SIG-M5 treated with dmso at 0.1 percent for 504 hours (cell line): ENCODE measurements at regions not wholly inside any gene's neighbourhood (a gene's known extent, or its start where the extent isn't known, plus 50 kb on each side); places are given as distances from the start of the nearest gene placed in this dataset.

Experiments used
- DNase-seq: peaks from one replicate; lab custom pipeline; 2025; ENCODE audit not compliant: unreplicated experiment; lab: John Stamatoyannopoulos, UW

DNA sequence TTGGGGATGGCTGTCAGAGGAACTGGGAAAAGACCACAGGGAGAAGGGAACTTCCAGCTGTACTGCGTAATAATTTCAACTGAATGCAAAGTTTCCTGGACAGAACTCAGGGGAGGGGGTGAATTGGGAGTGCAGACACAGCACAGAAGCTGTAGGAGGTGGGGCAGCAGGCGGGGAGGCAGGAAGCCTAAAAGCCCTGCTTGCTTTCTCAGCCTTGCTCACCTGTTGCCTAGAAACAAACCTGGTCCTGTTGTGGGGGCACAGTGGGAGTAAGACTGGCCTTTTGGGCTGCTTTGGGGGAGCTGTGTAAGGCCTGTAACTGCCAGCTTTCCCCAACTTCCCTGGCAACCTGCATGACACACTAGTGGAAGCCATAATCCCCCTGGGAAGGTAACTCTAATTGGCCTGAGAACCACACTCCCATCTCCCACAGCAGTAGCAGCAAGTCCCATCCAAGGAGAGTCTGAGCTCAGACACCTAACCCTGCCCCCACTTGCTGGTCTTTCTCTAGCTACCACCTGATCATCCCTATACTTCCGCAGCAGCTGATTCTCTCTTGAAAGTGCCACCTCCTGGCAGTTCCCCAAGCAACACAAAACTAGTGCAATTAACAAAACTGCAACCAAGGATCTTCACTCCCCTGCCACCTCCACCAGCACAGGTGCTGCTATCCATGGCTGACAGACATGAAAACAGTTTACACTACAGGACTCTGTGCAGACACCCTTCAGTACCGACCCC is 1239.3 kb downstream of the SORCS1 start:
- no peak for DNase-seq

- no peak for DNase-seq
Observed at GRCh38 chr10:105921348-105921747, 1243.2 kb downstream of the SORCS1 start.

DNA sequence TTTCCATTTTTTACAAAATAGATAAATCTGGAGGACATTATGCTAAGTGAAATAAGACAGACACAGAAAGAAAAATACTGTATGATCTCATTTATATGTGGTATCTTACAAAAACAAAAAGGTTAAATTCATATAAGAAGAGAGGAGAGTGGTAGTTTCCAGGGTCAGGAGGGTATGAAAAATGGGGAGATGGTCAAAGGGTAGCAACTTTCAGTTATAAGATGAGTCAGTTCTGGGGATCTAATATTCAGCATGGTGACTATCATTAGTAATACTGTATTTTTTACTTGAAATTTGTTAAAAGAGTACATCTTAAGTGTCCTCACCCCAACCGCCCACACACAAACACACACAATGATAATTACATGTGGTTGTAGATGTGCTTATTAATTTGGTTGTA is 1250.1 kb downstream of the SORCS1 start:
- DNase-seq = no peak

DNA sequence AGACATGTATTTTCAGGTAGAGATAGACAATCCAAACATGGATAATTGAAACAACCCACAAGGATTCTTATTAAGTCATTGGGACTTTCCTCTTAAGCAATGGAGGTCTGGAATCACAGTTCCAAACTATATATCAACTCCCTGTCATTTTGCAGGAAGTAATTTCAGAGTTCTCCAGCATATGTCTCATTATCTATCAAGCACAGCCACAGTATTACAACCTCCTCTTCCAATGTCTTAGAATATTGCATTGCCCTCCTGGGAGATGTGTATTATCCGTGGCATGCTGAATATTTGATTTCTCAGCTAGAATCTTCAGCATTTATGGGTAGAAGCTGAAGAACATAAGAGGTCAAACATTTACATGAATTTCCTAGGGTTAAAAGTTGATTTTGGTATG is 1255.8 kb downstream of the SORCS1 start:
- no peak for DNase-seq

GRCh38 chr10:105885495-105885894 is 1244.4 kb downstream of the SORCS3 start:
- no peak for DNase-seq

GRCh38 chr10:105879401-105879800 is 1238.3 kb downstream of the SORCS3 start:
- DNase-seq = no peak

- no peak for DNase-seq
Observed at GRCh38 chr10:105875050-105875449, 1234.0 kb downstream of the SORCS3 start.

DNA sequence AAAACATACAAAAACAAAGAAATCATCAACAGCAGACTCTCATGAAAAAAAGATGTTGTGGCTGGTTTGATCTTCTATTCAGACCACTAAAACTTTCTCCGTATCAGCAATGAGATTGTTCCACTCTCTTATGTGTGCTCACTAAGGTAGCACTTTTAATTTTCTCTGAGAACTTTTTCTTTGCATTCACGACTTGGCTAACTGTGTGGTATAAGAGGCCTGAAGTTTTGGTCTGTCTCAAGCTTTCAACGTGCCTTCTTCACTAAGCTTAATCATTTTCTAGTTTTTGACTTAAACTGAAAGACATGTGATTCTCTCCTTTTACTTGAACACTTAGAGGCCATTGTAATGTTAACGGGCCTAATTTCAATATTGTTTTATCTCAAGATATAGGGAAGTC is 1231.6 kb downstream of the SORCS3 start:
- no peak for DNase-seq

- DNase-seq = no peak
Observed at GRCh38 chr10:105868935-105869334, 1227.8 kb downstream of the SORCS3 start.

DNA sequence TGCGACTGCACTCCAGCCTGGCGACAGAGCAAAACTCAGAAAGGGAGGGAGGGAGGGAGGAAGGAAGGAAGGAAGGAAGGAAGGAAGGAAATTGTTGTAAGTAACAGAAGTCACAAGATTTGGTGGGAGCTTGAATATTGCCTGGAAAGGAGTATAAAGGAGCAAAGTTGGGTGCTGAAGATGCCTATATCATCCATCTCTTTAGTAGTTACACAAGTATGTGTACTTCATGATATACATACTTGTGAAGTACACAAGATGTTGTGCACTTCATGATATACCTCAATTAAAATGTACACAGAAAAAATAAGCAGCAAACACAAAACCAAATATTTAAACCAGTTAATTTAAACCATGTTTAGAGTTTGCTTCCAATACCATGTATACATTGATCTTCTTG is 1223.8 kb downstream of the SORCS3 start:
- no peak for DNase-seq

DNA sequence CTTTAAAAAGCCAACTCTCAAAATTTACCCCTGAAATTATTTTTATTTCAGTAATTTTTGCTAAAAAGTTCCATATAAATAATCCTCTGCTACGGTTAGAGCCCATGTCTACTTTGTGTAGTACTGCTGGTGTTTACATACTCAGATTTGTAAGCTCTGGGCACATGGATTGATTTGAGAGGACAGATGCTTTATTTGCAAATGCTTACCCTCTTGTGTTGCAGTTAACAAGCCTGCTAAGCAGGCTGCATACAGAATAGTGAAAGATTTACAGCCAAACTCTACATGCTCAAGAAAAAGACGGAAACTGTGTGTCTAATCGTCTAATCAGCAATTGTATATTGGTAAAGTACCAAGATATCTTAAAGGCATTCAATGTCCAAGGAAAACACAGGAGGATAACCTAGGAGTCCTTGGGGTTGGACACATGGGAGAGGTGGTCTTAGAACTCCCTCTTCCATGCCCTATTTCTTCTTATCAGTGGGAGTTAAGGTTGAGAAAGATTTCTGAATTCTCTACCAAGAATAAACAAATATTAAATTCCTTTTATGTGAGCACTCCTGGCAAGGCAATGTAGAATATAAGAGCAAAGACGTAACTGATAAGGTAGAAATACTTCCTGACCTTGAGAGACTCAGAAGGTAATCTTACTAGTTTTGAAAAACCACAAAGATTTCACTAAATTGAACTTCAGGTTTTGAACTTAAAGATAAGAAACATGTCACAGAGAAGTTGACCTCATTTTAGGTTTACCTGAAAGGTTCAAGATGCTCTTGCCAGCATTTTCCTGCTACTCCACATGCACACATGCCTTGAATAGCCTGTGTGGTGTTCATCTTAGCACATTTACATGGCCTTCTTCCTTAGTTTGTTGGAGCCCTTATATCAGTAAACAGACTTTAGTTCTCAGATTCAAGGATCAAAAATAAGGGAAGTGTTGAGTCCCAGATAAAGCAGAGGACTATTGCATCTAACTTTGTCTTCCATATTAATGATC is 1216.5 kb downstream of the SORCS3 start:
- no peak for DNase-seq

DNA sequence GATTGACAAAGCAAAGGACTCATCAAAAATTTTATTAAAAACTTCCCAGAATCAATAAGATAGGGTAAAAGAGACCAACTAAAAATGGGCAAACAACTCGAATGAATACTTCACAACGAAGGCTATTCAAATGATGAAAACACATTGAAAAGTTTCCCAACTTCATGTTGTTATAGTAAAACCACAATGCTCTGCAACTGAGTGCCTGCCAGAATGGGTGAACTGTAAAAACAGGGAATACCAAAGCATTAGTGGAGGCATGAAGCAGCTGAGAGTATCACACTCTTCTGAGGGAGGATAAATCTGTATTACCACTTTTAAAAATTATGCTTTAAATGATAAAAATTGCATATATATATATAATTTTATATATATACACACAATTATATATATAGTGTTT is 1214.7 kb downstream of the SORCS3 start:
- no peak for DNase-seq

- DNase-seq = no peak
Observed at GRCh38 chr10:105844676-105845570, 1203.8 kb downstream of the SORCS3 start.

GRCh38 chr10:105844241-105844640 is 1203.2 kb downstream of the SORCS3 start:
- DNase-seq = no peak

- no peak for DNase-seq
Observed at GRCh38 chr10:105843786-105844185, 1202.7 kb downstream of the SORCS3 start.

DNA sequence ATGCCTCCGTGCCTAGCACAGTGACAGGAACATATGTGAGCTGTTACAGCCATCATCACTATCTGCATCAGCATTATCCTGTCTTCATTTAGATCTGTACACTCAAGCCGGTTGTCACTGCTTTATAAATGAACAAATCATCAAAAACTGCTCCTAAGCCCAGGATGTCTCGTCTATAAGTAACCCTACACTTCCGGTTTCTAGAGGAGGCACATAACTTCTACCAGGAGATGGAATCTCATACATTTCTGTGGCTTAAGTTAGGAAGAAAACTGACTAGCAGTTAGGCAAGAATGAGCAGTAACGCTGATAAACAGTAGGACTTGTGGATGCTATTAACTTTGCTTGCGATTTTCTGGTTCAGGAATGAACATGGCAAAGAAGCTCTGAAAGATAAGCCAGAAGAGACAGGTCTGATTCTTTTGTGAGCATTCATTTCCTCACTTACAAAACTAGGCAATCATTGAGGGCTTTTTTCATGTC is 1199.2 kb downstream of the SORCS3 start:
- DNase-seq = no peak

GRCh38 chr10:105838392-105838791 is 1197.3 kb downstream of the SORCS3 start:
- no peak for DNase-seq

DNA sequence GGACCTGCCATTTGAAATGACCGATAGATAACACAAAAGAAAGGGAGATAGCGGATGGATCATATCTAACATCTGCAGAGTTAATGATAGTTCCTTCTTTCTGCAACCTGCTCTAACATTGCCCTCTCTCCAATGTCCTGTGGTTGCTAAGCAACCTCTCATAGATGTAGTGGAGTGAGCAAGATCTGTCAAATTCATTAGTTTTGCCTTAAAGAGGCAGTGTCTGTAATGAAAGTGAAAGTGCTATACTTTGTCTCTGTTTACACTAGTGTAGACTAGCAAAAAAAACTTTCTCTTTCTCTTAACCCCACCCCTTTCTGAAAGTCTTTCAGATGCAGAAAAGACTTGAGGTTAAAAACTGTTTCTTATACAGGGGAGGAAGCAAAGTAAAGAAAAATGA is 1196.9 kb downstream of the SORCS3 start:
- DNase-seq = peak; percentile 4

DNA sequence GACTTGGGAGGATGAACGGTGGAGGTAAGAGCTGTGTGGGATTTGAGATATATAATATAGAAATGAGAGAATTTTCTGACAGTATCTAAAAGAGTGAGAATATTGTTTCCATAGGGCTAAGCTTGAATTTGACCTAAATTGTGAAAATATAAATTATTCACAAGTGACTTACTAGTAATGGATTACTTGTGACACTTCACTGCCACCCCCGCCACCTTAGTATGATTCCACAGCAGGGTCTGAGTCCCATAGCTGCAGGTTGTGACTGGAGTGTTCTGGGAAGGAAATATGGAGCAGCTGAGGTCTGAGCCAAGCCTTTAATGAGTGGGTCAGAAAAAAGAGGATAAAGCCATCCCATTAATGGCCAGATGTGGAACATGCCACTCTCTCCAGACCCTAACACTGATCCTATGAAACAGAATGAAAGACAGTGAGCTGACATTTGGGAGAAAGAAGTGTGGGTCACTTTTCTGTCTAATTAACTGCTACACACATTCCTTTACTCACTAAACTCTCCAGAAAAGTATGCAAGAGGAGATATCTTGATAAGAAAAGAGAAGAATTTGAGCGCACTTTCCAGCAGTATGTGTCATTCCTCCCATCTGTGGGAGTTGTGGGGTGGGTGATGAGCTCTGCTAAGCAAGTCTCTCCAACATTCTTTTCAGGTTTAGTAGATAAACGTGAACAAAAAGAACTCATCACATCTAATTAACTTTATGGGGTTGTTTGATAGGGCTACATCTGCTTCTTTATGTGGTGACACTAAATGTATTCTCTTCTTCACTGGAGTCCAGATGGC is 1193.4 kb downstream of the SORCS3 start:
- DNase-seq = no peak

- DNase-seq = no peak
Observed at GRCh38 chr10:105827133-105827532, 1186.0 kb downstream of the SORCS3 start.
